ENCODE measurements at regions not wholly inside any gene's neighbourhood (a gene's known extent, or its start where the extent isn't known, plus 50 kb on each side); places are given as distances from the start of the nearest gene placed in this dataset.

- peak; percentile 32 for DNase-seq
These were observed 256.7 kb upstream of the HES1 start for GRCh38 chr3:193879099-193879863.

GRCh38 chr3:193879864-193880242, 256.1 kb upstream of the HES1 start:
- DNase-seq, result no peak

GRCh38 chr3:193882091-193882490, 253.9 kb upstream of the HES1 start:
- DNase-seq, result no peak

GRCh38 chr3:193883551-193883950, 252.4 kb upstream of the HES1 start:
- no peak for DNase-seq

- DNase-seq, result no peak
These were observed 251.9 kb upstream of the HES1 start for GRCh38 chr3:193884027-193884426.

GRCh38 chr3:193884652-193885051, 251.3 kb upstream of the HES1 start:
- DNase-seq, result no peak

- DNase-seq, result no peak
These were observed 250.1 kb upstream of the HES1 start for GRCh38 chr3:193885832-193886231.

GRCh38 chr3:193890016-193890897, 245.7 kb upstream of the HES1 start:
- no peak for DNase-seq

- no peak for DNase-seq
These were observed 241.7 kb upstream of the HES1 start for GRCh38 chr3:193894121-193894863.

GRCh38 chr3:193895409-193895808, 240.5 kb upstream of the HES1 start:
- DNase-seq, result no peak

- no peak for DNase-seq
These were observed 239.5 kb upstream of the HES1 start for GRCh38 chr3:193896419-193896818.

GRCh38 chr3:193897288-193897687, 238.7 kb upstream of the HES1 start:
- DNase-seq, result no peak

GRCh38 chr3:193897731-193898180, 238.2 kb upstream of the HES1 start:
- DNase-seq, result no peak

GRCh38 chr3:193899001-193899400, 236.9 kb upstream of the HES1 start:
- no peak for DNase-seq

- DNase-seq, result no peak
These were observed 234.9 kb upstream of the HES1 start for GRCh38 chr3:193901007-193901406.

- peak; percentile 94 for DNase-seq
These were observed 233.1 kb upstream of the HES1 start for GRCh38 chr3:193902607-193903511.

GRCh38 chr3:193903512-193903817, 232.5 kb upstream of the HES1 start:
- no peak for DNase-seq

- no peak for DNase-seq
These were observed 232.0 kb upstream of the HES1 start for GRCh38 chr3:193903966-193904365.

GRCh38 chr3:193905541-193906396, 230.2 kb upstream of the HES1 start:
- no peak for DNase-seq

- no peak for DNase-seq
These were observed 229.0 kb upstream of the HES1 start for GRCh38 chr3:193906849-193907410.

GRCh38 chr3:193908181-193908744, 227.7 kb upstream of the HES1 start:
- DNase-seq, result no peak

All from NCI-H146 (cell line).